Mesenchymal stem cell (in vitro differentiated cells and primary cell): ENCODE measurements at regions not wholly inside any gene's neighbourhood (a gene's known extent, or its start where the extent isn't known, plus 50 kb on each side); places are given as distances from the start of the nearest gene placed in this dataset.

Experiments
- DNase-seq: peaks from one replicate; pipeline ENCODE4 v3.0.0-alpha.2; 2013
- H2AFZ ChIP-seq: one replicate; pipeline ENCODE4 v1.6.1; 2013; ENCODE audit warnings: low read depth, mild to moderate bottlenecking, control low read depth, inconsistent platforms, low read length, moderate library complexity
- H2AK5ac ChIP-seq: 2 replicates; pipeline ENCODE4 v1.6.1; 2013; ENCODE audit warnings: low read length, moderate library complexity, mild to moderate bottlenecking, inconsistent platforms; ENCODE audit not compliant: severe bottlenecking
- H2BK120ac ChIP-seq: one replicate; pipeline ENCODE4 v1.6.1; 2013; ENCODE audit warnings: low read depth, mild to moderate bottlenecking, inconsistent platforms, low read length, moderate library complexity
- H2BK12ac ChIP-seq, 2 experiments: one replicate each; pipeline ENCODE4 v1.6.1; 2013; ENCODE audit warnings: inconsistent platforms in 2 of 2, low read length in 2 of 2, mild to moderate bottlenecking in 2 of 2, moderate library complexity in 2 of 2, control low read depth in 1 of 2
- H2BK15ac ChIP-seq: one replicate; pipeline ENCODE4 v1.6.1; 2013; ENCODE audit warnings: mild to moderate bottlenecking, low read depth, inconsistent platforms; ENCODE audit not compliant: poor library complexity, severe bottlenecking
- H2BK5ac ChIP-seq: 2 replicates; pipeline ENCODE4 v1.6.1; 2013; ENCODE audit warnings: low read depth, mild to moderate bottlenecking, low read length, control low read depth, inconsistent platforms; ENCODE audit not compliant: poor library complexity, severe bottlenecking
- H3K14ac ChIP-seq, 2 experiments: one replicate each; pipeline ENCODE4 v1.6.1; 2013; ENCODE audit warnings: inconsistent platforms in 2 of 2, low read length in 2 of 2, control low read depth in 1 of 2, mild to moderate bottlenecking in 1 of 2, moderate library complexity in 1 of 2
- H3K18ac ChIP-seq, 2 experiments: one replicate each; pipeline ENCODE4 v1.6.1; 2013; ENCODE audit warnings: inconsistent platforms in 2 of 2, low read length in 2 of 2, control low read depth in 1 of 2, low read depth in 1 of 2, mild to moderate bottlenecking in 1 of 2
- H3K23ac ChIP-seq, 2 experiments: one replicate each; pipeline ENCODE4 v1.6.1; 2013; ENCODE audit warnings: inconsistent platforms in 2 of 2, low read length in 2 of 2, mild to moderate bottlenecking in 2 of 2, moderate library complexity in 2 of 2, control low read depth in 1 of 2
- H3K27ac ChIP-seq: 2 replicates; pipeline ENCODE4 v1.5.1; 2013; ENCODE audit warnings: mild to moderate bottlenecking, moderate library complexity, low read length, control low read depth, inconsistent platforms; ENCODE audit not compliant: poor library complexity, severe bottlenecking
- H3K27me3 ChIP-seq, 2 experiments: 2 replicates each; pipeline versions ENCODE4 v1.6.1 to v1.7.0; 2013; ENCODE audit warnings: low read length in 2 of 2, mild to moderate bottlenecking in 2 of 2, moderate library complexity in 2 of 2, control low read depth in 1 of 2, inconsistent platforms in 1 of 2; ENCODE audit not compliant: control insufficient read depth in 1 of 2, insufficient read depth in 1 of 2
- H3K36me3 ChIP-seq, 2 experiments: 2 replicates each; pipeline versions ENCODE4 v1.6.1 to v1.7.0; 2013; ENCODE audit warnings: low read length in 2 of 2, control low read depth in 1 of 2, inconsistent platforms in 1 of 2, low read depth in 1 of 2, mild to moderate bottlenecking in 1 of 2; ENCODE audit not compliant: insufficient read depth in 2 of 2, control insufficient read depth in 1 of 2
- H3K4ac ChIP-seq, 2 experiments: one replicate each; pipeline ENCODE4 v1.6.1; 2013; ENCODE audit warnings: inconsistent platforms in 2 of 2, low read length in 2 of 2, mild to moderate bottlenecking in 2 of 2, moderate library complexity in 2 of 2, control low read depth in 1 of 2, low read depth in 1 of 2
- H3K4me1 ChIP-seq: 2 replicates; pipeline ENCODE4 v1.6.1; 2013; ENCODE audit warnings: low read depth, low read length, control low read depth; ENCODE audit not compliant: control insufficient read depth, insufficient read depth
- H3K4me2 ChIP-seq: 2 replicates; pipeline ENCODE4 v1.6.1; 2013; ENCODE audit warnings: low read length, mild to moderate bottlenecking, inconsistent platforms; ENCODE audit not compliant: poor library complexity, severe bottlenecking
- H3K4me3 ChIP-seq, 2 experiments: 2 replicates each; pipeline versions ENCODE4 v1.5.1 to v1.7.0; 2013; ENCODE audit warnings: low read length in 2 of 2, mild to moderate bottlenecking in 2 of 2, control low read depth in 1 of 2, low read depth in 1 of 2; ENCODE audit not compliant: insufficient read depth in 1 of 2
- H3K79me1 ChIP-seq: replicated peaks from 2 replicates; pipeline ENCODE4 v1.6.1; 2013; ENCODE audit warnings: mild to moderate bottlenecking, control low read depth, low read length, inconsistent platforms; ENCODE audit not compliant: poor library complexity, severe bottlenecking
- H3K9ac ChIP-seq: 2 replicates; pipeline ENCODE4 v1.7.0; 2013; ENCODE audit warnings: mild to moderate bottlenecking, low read length, moderate library complexity
- H3K9me3 ChIP-seq: 2 replicates; pipeline ENCODE4 v1.7.0; 2013; ENCODE audit warnings: mild to moderate bottlenecking, low read length; ENCODE audit not compliant: control insufficient read depth
- H4K8ac ChIP-seq: one replicate; pipeline ENCODE4 v1.6.1; 2013; ENCODE audit warnings: inconsistent platforms, mild to moderate bottlenecking, low read length, moderate library complexity
- H4K91ac ChIP-seq: one replicate; pipeline ENCODE4 v1.6.1; 2013; ENCODE audit warnings: mild to moderate bottlenecking, low read length, inconsistent platforms
- WGBS: methylation state at CpG from one replicate; pipeline ENCODE4 v1.1.7; 2013; ENCODE audit warnings: mixed read lengths; 5-methylcytosine and 5-hydroxymethylcytosine counted together

DNA sequence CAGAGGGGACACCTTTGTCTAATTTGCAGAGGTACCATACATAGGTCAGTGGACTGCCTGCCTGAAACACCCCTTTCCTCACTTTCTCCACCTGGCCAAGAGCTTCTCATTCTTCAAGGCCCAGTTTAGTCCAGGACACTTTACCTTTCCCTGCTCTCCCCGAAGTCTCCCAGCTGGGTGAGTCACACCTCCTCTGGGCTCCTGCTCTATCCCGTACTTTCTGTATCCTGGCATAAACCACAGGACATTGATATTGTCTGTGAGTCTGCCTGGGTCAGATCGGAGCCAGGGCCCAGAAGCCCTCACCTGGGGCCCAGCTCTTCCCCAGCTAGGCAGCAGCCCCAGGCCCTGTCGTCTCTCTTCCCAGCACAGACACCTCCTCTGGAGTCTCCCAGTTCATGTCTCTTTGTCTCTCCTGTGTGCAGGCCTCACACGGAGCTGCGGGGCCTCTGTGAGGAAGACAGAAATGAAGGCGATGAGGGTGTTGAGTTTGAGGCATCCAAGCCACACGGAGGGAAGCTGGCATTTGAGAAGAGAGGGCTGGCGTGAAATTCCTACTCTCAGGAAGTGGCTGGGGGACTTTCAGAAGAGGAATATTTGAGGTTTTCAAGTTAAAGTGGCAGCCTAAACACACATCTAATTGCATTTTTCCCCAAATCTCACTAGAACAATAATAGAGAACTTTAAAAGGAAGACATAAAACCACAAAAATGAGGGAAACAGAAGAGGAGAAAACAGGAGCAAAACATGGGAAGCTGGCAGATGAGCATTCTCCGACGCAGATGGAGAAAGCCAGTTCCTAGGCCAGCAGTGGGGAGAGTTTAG is 79.6 kb upstream of the LAPTM4A start:
- 73% methylated on average over 10 of the region's 11 CpGs for WGBS
- Histone ChIP-seq H4K8ac (no peak overlapping the region), H2BK12ac (peak overlapping the region in 1 of 2 experiments; percentile 57), H3K27ac (peak overlapping the region; percentile 86), H3K14ac (peak overlapping the region in 1 of 2 experiments; percentile 37), H3K4me1 (peaks cover 23% of the 10 kb centered on the region), H3K4me2 (no peak overlapping the region), H2BK120ac (no peak overlapping the region), H3K4me3 (no peak overlapping the region), H2BK5ac (no peak overlapping the region), H4K91ac (peak overlapping the region; percentile 44), H2AFZ (peak overlapping the region; percentile 36), H3K9ac (no peak overlapping the region), H3K4ac (peak overlapping the region in 1 of 2 experiments; percentile 61), H3K27me3 (peaks cover 0 to 10% of the 10 kb centered on the region in 2 experiments), H3K79me1 (no peaks in the 10 kb centered on the region), H3K36me3 (no peaks in the 10 kb centered on the region), H3K9me3 (no peaks in the 10 kb centered on the region), H2AK5ac (peak overlapping the region; percentile 20), H3K23ac (no peak overlapping the region), H3K18ac (peak overlapping the region in 1 of 2 experiments; percentile 78), H2BK15ac (no peak overlapping the region)
- no peak for DNase-seq

DNA sequence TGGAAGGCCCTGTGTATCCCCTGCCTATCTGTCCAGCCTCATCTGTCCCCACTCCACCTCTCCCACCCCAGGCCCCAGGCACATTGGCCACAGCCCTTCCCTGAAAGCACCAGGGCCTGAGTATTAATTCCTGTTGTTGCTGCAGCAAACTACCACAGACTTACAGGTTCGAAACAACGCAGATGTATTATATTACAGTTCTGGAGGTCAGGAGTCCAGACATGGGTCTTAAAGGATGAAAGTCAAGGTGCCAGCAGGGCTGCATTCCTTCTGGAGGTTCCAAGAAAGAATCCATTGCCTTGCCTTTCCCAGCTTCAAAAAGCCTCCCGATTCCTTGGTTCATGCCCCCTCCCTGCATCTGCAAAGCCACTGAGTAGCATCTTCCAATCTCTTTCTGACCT is 78.7 kb upstream of the LAPTM4A start:
- H2BK15ac ChIP-seq, result no peak overlapping the region
- H3K79me1 ChIP-seq, result no peaks in the 10 kb centered on the region
- H3K36me3 ChIP-seq, result no peaks in the 10 kb centered on the region
- no peak overlapping the region for H3K4me2 ChIP-seq
- no peak overlapping the region for H3K14ac ChIP-seq
- H4K91ac ChIP-seq, result no peak overlapping the region
- WGBS, result 92% methylated on average over 3 of the region's 3 CpGs
- peaks cover 22% of the 10 kb centered on the region for H3K4me1 ChIP-seq
- H3K27ac ChIP-seq, result no peak overlapping the region
- H4K8ac ChIP-seq, result no peak overlapping the region
- peak overlapping the region; percentile 4 for H2AK5ac ChIP-seq
- no peak overlapping the region for H2AFZ ChIP-seq
- no peak overlapping the region for H3K23ac ChIP-seq
- H3K4ac ChIP-seq, result no peak overlapping the region
- H3K27me3 ChIP-seq, result peaks cover 0 to 10% of the 10 kb centered on the region in 2 experiments
- H3K18ac ChIP-seq, result no peak overlapping the region
- no peak for DNase-seq
- no peak overlapping the region for H2BK12ac ChIP-seq
- no peaks in the 10 kb centered on the region for H3K9me3 ChIP-seq
- no peak overlapping the region for H3K9ac ChIP-seq
- H2BK5ac ChIP-seq, result no peak overlapping the region
- no peak overlapping the region for H3K4me3 ChIP-seq
- H2BK120ac ChIP-seq, result no peak overlapping the region

DNA sequence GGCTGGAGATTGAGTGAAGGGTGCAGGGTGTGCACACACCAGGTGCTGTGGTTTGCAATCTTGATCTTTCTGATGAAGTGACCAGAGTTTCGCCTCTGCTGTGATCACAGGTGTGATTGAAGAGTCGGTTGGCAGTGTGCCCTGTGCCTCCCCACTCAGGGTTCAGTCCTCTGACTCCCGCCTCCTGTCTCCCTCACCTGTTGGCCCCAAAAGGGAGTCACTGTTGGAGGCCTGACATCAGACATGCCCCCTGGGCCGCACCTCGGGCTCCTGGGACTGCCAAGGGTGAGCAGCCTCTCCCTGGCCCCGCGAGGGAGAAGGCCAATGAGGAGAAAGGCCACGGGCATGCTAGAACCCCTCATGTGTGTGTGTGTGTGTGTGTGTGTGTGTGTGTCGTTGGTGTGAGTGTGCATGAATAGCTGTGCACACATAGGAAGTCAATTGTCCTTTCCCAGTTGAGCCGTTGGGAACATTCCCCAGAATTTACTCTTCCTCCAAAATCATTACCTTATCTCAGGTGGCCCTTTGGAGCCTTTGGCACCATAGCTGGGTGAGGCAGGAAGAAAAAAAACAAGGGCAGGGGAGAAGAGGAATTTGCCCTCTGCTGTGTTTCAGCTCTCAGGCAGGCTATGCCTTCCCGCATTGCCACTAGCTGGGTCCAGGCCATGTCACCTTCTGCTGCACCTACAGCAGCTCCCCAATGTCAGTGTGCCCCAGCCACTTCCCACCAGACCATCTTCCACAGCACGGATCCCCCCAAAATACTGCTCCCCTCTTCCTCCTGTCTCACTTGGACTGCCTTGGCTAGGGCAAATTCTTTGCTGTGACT is 78.1 kb upstream of the LAPTM4A start:
- no peak overlapping the region for H3K4me2 ChIP-seq
- H4K8ac ChIP-seq, result no peak overlapping the region
- no peaks in the 10 kb centered on the region for H3K79me1 ChIP-seq
- H3K4me1 ChIP-seq, result peaks cover 20% of the 10 kb centered on the region
- H3K14ac ChIP-seq, result no peak overlapping the region
- no peak overlapping the region for H3K27ac ChIP-seq
- no peak overlapping the region for H2AFZ ChIP-seq
- peak overlapping the region; percentile 14 for H2BK5ac ChIP-seq
- 94% methylated on average over 9 of the region's 12 CpGs for WGBS
- no peak overlapping the region for H3K4me3 ChIP-seq
- no peak overlapping the region for H3K18ac ChIP-seq
- peak overlapping the region; percentile 14 for H4K91ac ChIP-seq
- peak overlapping the region in 1 of 2 experiments; percentile 61 for H2BK12ac ChIP-seq
- H2BK120ac ChIP-seq, result no peak overlapping the region
- no peak for DNase-seq
- H3K4ac ChIP-seq, result no peak overlapping the region
- peak overlapping the region; percentile 6 for H2AK5ac ChIP-seq
- no peaks in the 10 kb centered on the region for H3K36me3 ChIP-seq
- H3K27me3 ChIP-seq, result peaks cover 0 to 10% of the 10 kb centered on the region in 2 experiments
- H3K9ac ChIP-seq, result no peak overlapping the region
- no peak overlapping the region for H2BK15ac ChIP-seq
- H3K9me3 ChIP-seq, result no peaks in the 10 kb centered on the region
- H3K23ac ChIP-seq, result no peak overlapping the region
